ENCODE measurements at regions not wholly inside any gene's neighbourhood (a gene's known extent, or its start where the extent isn't known, plus 50 kb on each side); places are given as distances from the start of the nearest gene placed in this dataset.

GRCh38 chr18:8946066-8946838 lies 156.2 kb upstream of the NDUFV2 start:
- no peaks in the 10 kb centered on the region for H3K27me3 ChIP-seq
- H3K4me3 ChIP-seq, result no peak overlapping the region
- no peaks in the 10 kb centered on the region for H3K36me3 ChIP-seq
- DNase-seq (ENCODE audit: low read depth in 1 of 2, low spot score in 1 of 2), result peak in 1 of 2 donors; percentile 95
- no peak for TF ChIP-seq CTCF (IDR thresholded peaks at IDR 0.05; ENCODE audit: low read depth, low read length)
- H3K27ac ChIP-seq, result no peak overlapping the region
- H3K4me1 ChIP-seq (ENCODE audit: low read depth), result no peaks in the 10 kb centered on the region
- H3K9me3 ChIP-seq (ENCODE audit: low read depth), result no peaks in the 10 kb centered on the region

- DNase-seq (ENCODE audit: low read depth in 1 of 2, low spot score in 1 of 2), result peak in 1 of 2 donors; percentile 28
- no peaks in the 10 kb centered on the region for H3K4me1 ChIP-seq (ENCODE audit: low read depth)
- H3K9me3 ChIP-seq (ENCODE audit: low read depth), result no peaks in the 10 kb centered on the region
- H3K27me3 ChIP-seq, result no peaks in the 10 kb centered on the region
- H3K4me3 ChIP-seq, result no peak overlapping the region
- H3K36me3 ChIP-seq, result no peaks in the 10 kb centered on the region
- TF ChIP-seq CTCF (IDR thresholded peaks at IDR 0.05; ENCODE audit: low read depth, low read length), result no peak
- no peak overlapping the region for H3K27ac ChIP-seq
Measured at GRCh38 chr18:8947566-8947965, 154.9 kb upstream of the NDUFV2 start.

- H3K27ac ChIP-seq, result no peak overlapping the region
- no peaks in the 10 kb centered on the region for H3K9me3 ChIP-seq (ENCODE audit: low read depth)
Measured at GRCh38 chr18:8948011-8948410, 154.5 kb upstream of the NDUFV2 start.

GRCh38 chr18:8948471-8949149 lies 153.9 kb upstream of the NDUFV2 start:
- H3K27ac ChIP-seq, result no peak overlapping the region
- DNase-seq (ENCODE audit: low read depth in 1 of 2, low spot score in 1 of 2), result peak in 1 of 2 donors; percentile 74
- no peak overlapping the region for H3K4me3 ChIP-seq
- no peaks in the 10 kb centered on the region for H3K27me3 ChIP-seq
- no peaks in the 10 kb centered on the region for H3K36me3 ChIP-seq
- no peak for TF ChIP-seq CTCF (IDR thresholded peaks at IDR 0.05; ENCODE audit: low read depth, low read length)
- no peaks in the 10 kb centered on the region for H3K4me1 ChIP-seq (ENCODE audit: low read depth)
- H3K9me3 ChIP-seq (ENCODE audit: low read depth), result no peaks in the 10 kb centered on the region

More at GRCh38 chr18:8948011-8948410, 154.5 kb upstream of the NDUFV2 start:
- TF ChIP-seq CTCF (IDR thresholded peaks at IDR 0.05; ENCODE audit: low read depth, low read length), result no peak
- no peak for DNase-seq (ENCODE audit: low read depth in 1 of 2, low spot score in 1 of 2)
- Histone ChIP-seq H3K4me3 (no peak overlapping the region), H3K36me3 (no peaks in the 10 kb centered on the region), H3K27me3 (no peaks in the 10 kb centered on the region), H3K4me1 (ENCODE audit: low read depth) (no peaks in the 10 kb centered on the region)

- H3K27me3 ChIP-seq, result no peaks in the 10 kb centered on the region
- no peaks in the 10 kb centered on the region for H3K36me3 ChIP-seq
- H3K27ac ChIP-seq, result no peak overlapping the region
- no peaks in the 10 kb centered on the region for H3K4me1 ChIP-seq (ENCODE audit: low read depth)
- no peak overlapping the region for H3K4me3 ChIP-seq
- DNase-seq (ENCODE audit: low read depth in 1 of 2, low spot score in 1 of 2), result no peak
- no peaks in the 10 kb centered on the region for H3K9me3 ChIP-seq (ENCODE audit: low read depth)
- no peak for TF ChIP-seq CTCF (IDR thresholded peaks at IDR 0.05; ENCODE audit: low read depth, low read length)
Measured at GRCh38 chr18:8949206-8949605, 153.3 kb upstream of the NDUFV2 start.
